GM21723 (cell line): ENCODE measurements at regions not wholly inside any gene's neighbourhood (a gene's known extent, or its start where the extent isn't known, plus 50 kb on each side); places are given as distances from the start of the nearest gene placed in this dataset.
"Not testable (repeated sequence)": the region's sequence is repeated elsewhere in the genome, so short reads cannot be mapped to it uniquely, and the experiment has no call there.

Experiments used
- ATAC-seq: cut with Tn5 transposase; IDR thresholded peaks from one replicate; pipeline ENCODE4 v1.9.1; 2021; ENCODE audit warnings: mild to moderate bottlenecking, moderate library complexity; ENCODE audit not compliant: unreplicated experiment

- no peak for ATAC-seq
Observed at GRCh38 chr1:116185161-116185701, 74.0 kb downstream of the MAB21L3 start.

GRCh38 chr1:116189481-116189880 is 78.3 kb downstream of the MAB21L3 start:
- no peak for ATAC-seq

GRCh38 chr1:116191294-116191693 is 80.1 kb downstream of the MAB21L3 start:
- ATAC-seq = no peak

GRCh38 chr1:116193768-116194167 is 82.6 kb downstream of the MAB21L3 start:
- no peak for ATAC-seq

- ATAC-seq = no peak
Observed at GRCh38 chr1:116194568-116194967, 83.4 kb downstream of the MAB21L3 start.

- no peak for ATAC-seq
Observed at GRCh38 chr1:116195077-116195868, 84.1 kb downstream of the MAB21L3 start.

- ATAC-seq = not testable (repeated sequence)
Observed at GRCh38 chr1:116200343-116200742, 89.1 kb downstream of the MAB21L3 start.

- no peak for ATAC-seq
Observed at GRCh38 chr1:116201911-116202310, 90.7 kb downstream of the MAB21L3 start.

GRCh38 chr1:116203181-116203723 is 92.1 kb downstream of the MAB21L3 start:
- no peak for ATAC-seq

- ATAC-seq = no peak
Observed at GRCh38 chr1:116203920-116204319, 92.7 kb downstream of the MAB21L3 start.

- no peak for ATAC-seq
Observed at GRCh38 chr1:116205941-116206679, 94.9 kb downstream of the MAB21L3 start.

GRCh38 chr1:116207126-116207735 is 96.0 kb downstream of the MAB21L3 start:
- no peak for ATAC-seq

- ATAC-seq = no peak
Observed at GRCh38 chr1:116208136-116208535, 96.9 kb downstream of the MAB21L3 start.

GRCh38 chr1:116211294-116211693 is 100.1 kb downstream of the MAB21L3 start:
- no peak for ATAC-seq

- no peak for ATAC-seq
Observed at GRCh38 chr1:116218922-116219321, 107.7 kb downstream of the MAB21L3 start.

- no peak for ATAC-seq
Observed at GRCh38 chr1:116219651-116220434, 108.6 kb downstream of the MAB21L3 start.

GRCh38 chr1:116224111-116224510 is 112.9 kb downstream of the MAB21L3 start:
- ATAC-seq = no peak

GRCh38 chr1:116224561-116224960 is 113.4 kb downstream of the MAB21L3 start:
- no peak for ATAC-seq

GRCh38 chr1:116226017-116226416 is 114.8 kb downstream of the MAB21L3 start:
- ATAC-seq = no peak

GRCh38 chr1:116228511-116228910 is 117.3 kb downstream of the MAB21L3 start:
- no peak for ATAC-seq
